Naive thymus-derived CD8-positive, alpha-beta T cell (primary cell): ENCODE measurements at regions not wholly inside any gene's neighbourhood (a gene's known extent, or its start where the extent isn't known, plus 50 kb on each side); places are given as distances from the start of the nearest gene placed in this dataset.

ENCODE experiments used
- ATAC-seq, 2 donors: fragments of 150-1000 bp; cut with Tn5 transposase in 1 of 2; sonication (Bioruptor Pico), chemical (Tn5 transposase) in 1 of 2; 1 replicate in 1 of 2; 2 replicates in 1 of 2; pipeline ENCODE4 v1.10.0; 2021; ENCODE audit warnings: mild to moderate bottlenecking in 2 of 2, moderate library complexity in 2 of 2
- POLR2A ChIA-PET: fragments of 350-600 bp; sonication (Branson Sonifier 250); formaldehyde crosslinking; loops from one replicate; lab custom pipeline; 2021; ENCODE audit warnings: antibody characterized with exemption; lab: Charles Lee
- DNase-seq, 10 donors: peaks; one replicate each; pipeline versions ENCODE4 v3.0.0 to v3.0.0-alpha.2; 2020 to 2022
- H3K27ac Mint-ChIP-seq, 10 donors: one replicate each; pipeline ENCODE4 v1.8.0; 2020 to 2022; ENCODE audit warnings: mild to moderate bottlenecking in 10 of 10, mixed read lengths in 10 of 10, moderate library complexity in 4 of 10, inconsistent platforms in 1 of 10
- H3K27me3 Mint-ChIP-seq, 5 donors: one replicate each; pipeline ENCODE4 v1.8.0; 2021 to 2022; ENCODE audit warnings: mixed read lengths in 5 of 5
- H3K36me3 Mint-ChIP-seq, 3 donors: one replicate each; pipeline ENCODE4 v1.8.0; 2020 to 2022; ENCODE audit warnings: mixed read lengths in 3 of 3, mild to moderate bottlenecking in 2 of 3, inconsistent platforms in 1 of 3
- H3K4me1 Mint-ChIP-seq, 4 donors: one replicate each; pipeline ENCODE4 v1.8.0; 2021 to 2022; ENCODE audit warnings: mixed read lengths in 4 of 4
- H3K4me3 Mint-ChIP-seq, 10 donors: one replicate each; pipeline ENCODE4 v1.8.0; 2020 to 2022; ENCODE audit warnings: mild to moderate bottlenecking in 10 of 10, mixed read lengths in 10 of 10, moderate library complexity in 6 of 10, inconsistent platforms in 1 of 10
- H3K9me3 Mint-ChIP-seq, 9 donors: one replicate each; pipeline ENCODE4 v1.8.0; 2020 to 2022; ENCODE audit warnings: mixed read lengths in 9 of 9, mild to moderate bottlenecking in 3 of 9, inconsistent platforms in 1 of 9, moderate library complexity in 1 of 9

DNA sequence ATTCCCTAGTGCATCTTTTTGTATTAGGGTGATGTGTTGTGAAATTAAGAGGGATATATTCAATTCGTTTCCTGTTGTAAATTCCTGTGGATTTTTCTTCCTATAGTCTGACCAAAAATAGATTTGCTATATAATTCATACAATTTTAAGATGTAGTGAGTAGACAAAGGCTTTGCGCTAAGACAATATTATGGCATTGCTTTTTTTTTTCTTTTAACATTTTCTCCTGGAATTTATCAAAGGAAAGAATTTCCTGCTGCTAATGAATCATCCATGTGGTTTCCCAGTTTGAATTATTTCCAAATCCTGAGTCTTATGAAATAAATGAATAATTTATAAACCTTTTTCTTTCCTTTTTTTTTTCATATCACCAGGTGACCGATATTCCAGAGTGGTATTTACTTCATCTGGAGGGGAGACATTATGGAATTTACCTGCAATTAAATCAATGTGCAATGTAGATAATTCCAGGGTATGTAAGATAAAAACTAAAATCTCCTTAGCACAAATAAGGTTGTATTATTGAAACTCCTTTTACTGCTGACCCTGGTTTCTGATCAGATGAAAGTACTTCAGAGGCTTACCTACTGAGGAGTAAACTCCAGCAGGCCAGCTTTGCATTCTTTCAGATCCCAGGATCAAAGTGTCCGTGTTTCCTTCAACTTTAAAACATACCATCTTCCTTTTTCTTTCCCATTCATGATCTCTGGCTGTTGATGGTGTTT is 148.4 kb downstream of the TLR5 start:
- no peak for ATAC-seq
- no peaks in the 10 kb centered on the region for H3K27me3 Mint-ChIP-seq
- peaks cover 0 to 41% (median 29%) of the 10 kb centered on the region in 3 donors for H3K36me3 Mint-ChIP-seq
- H3K4me1 Mint-ChIP-seq, result no peaks in the 10 kb centered on the region
- H3K9me3 Mint-ChIP-seq, result no peaks in the 10 kb centered on the region
- no peak overlapping the region for H3K27ac Mint-ChIP-seq
- no peak overlapping the region for H3K4me3 Mint-ChIP-seq
- POLR2A ChIA-PET, result no interaction called here
- no peak for DNase-seq

DNA sequence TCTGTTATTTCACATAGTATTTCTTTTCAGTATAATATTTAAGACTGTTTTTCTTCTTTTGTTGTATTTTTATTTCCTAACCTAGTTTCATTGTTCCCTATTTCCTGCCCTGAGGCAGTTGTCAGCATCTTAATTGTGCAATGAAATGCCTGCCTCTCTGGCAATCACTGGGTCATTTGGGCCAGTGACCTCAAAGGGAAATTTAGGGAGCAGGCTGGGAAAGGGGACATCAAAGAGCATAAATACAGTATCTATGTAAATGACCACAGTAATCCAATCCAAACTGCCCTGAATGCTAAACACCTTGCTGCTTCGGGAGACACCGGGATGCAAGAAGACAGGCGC is 147.8 kb downstream of the TLR5 start:
- DNase-seq (no peak), ATAC-seq (no peak)
- H3K4me1 Mint-ChIP-seq, result no peaks in the 10 kb centered on the region
- no peak overlapping the region for H3K27ac Mint-ChIP-seq
- no peaks in the 10 kb centered on the region for H3K27me3 Mint-ChIP-seq
- POLR2A ChIA-PET, result no interaction called here
- peaks cover 0 to 41% (median 30%) of the 10 kb centered on the region in 3 donors for H3K36me3 Mint-ChIP-seq
- no peak overlapping the region for H3K4me3 Mint-ChIP-seq
- H3K9me3 Mint-ChIP-seq, result no peaks in the 10 kb centered on the region

- no peaks in the 10 kb centered on the region for H3K4me1 Mint-ChIP-seq
- no peaks in the 10 kb centered on the region for H3K27me3 Mint-ChIP-seq
- ATAC-seq (no peak), DNase-seq (no peak)
- POLR2A ChIA-PET, result no interaction called here
- H3K36me3 Mint-ChIP-seq, result peaks cover 0 to 42% (median 30%) of the 10 kb centered on the region in 3 donors
- no peak overlapping the region for H3K4me3 Mint-ChIP-seq
- no peaks in the 10 kb centered on the region for H3K9me3 Mint-ChIP-seq
- H3K27ac Mint-ChIP-seq, result no peak overlapping the region
Observed at GRCh38 chr1:222995620-222996309, 147.3 kb downstream of the TLR5 start.

- Mint-ChIP-seq H3K9me3 (no peaks in the 10 kb centered on the region), H3K4me3 (no peak overlapping the region), H3K4me1 (no peaks in the 10 kb centered on the region), H3K27me3 (no peaks in the 10 kb centered on the region), H3K27ac (no peak overlapping the region), H3K36me3 (peaks cover 0 to 42% (median 32%) of the 10 kb centered on the region in 3 donors)
- no peak for ATAC-seq
- no peak for DNase-seq
- POLR2A ChIA-PET, result no interaction called here
Observed at GRCh38 chr1:222996310-222996975, 146.6 kb downstream of the TLR5 start.

- POLR2A ChIA-PET, result no interaction called here
- ATAC-seq (no peak), DNase-seq (no peak)
- Mint-ChIP-seq H3K27ac (no peak overlapping the region), H3K4me1 (no peaks in the 10 kb centered on the region), H3K4me3 (no peak overlapping the region), H3K36me3 (peaks cover 11 to 44% (median 35%) of the 10 kb centered on the region in 3 donors), H3K9me3 (no peaks in the 10 kb centered on the region), H3K27me3 (no peaks in the 10 kb centered on the region)
Observed at GRCh38 chr1:223000632-223001031, 142.4 kb downstream of the TLR5 start.

GRCh38 chr1:223001653-223002634 is 141.1 kb downstream of the TLR5 start:
- ATAC-seq, result no peak
- H3K4me3 Mint-ChIP-seq, result no peak overlapping the region
- DNase-seq, result no peak
- POLR2A ChIA-PET, result no interaction called here
- H3K27me3 Mint-ChIP-seq, result no peaks in the 10 kb centered on the region
- H3K4me1 Mint-ChIP-seq, result no peaks in the 10 kb centered on the region
- H3K9me3 Mint-ChIP-seq, result no peaks in the 10 kb centered on the region
- H3K36me3 Mint-ChIP-seq, result peaks cover 11 to 38% (median 35%) of the 10 kb centered on the region in 3 donors
- H3K27ac Mint-ChIP-seq, result no peak overlapping the region

DNA sequence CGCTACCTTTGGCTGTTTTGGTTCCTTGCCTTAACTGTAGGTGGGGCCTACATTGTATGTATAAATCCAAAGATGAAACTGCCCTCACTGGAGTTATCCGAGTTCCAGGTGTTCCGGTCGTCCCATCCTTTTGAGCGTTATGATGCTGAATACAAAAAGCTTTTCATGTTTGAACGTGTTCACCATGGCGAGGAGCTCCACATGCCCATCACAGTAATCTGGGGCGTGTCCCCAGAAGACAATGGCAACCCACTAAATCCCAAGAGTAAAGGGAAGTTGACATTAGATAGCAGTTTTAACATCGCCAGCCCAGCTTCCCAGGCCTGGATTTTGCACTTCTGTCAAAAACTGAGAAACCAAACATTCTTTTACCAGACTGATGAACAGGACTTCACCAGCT is 139.5 kb downstream of the TLR5 start:
- no peak for DNase-seq
- H3K27me3 Mint-ChIP-seq, result no peaks in the 10 kb centered on the region
- H3K27ac Mint-ChIP-seq, result no peak overlapping the region
- peaks cover 11 to 38% (median 35%) of the 10 kb centered on the region in 3 donors for H3K36me3 Mint-ChIP-seq
- no peaks in the 10 kb centered on the region for H3K4me1 Mint-ChIP-seq
- POLR2A ChIA-PET, result no interaction called here
- H3K9me3 Mint-ChIP-seq, result no peaks in the 10 kb centered on the region
- H3K4me3 Mint-ChIP-seq, result no peak overlapping the region
- no peak for ATAC-seq

DNA sequence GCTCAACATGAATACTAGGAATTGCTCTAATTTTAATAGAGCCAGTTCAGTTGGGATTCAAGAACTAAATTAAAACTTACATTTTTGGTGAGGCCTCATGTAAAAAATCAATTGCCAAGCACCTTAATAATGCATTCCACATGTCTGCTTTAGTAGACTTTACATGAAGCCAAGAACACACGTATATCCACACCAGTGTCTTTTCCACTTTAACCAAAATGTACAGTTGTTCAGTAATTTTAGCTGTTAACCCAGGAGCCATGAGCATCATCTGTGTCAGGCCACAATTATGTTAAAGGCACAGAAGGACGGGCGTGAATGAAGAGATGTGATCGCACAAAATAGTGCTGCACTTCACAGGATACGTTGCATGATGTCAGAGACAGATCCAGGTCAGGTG is 136.7 kb downstream of the TLR5 start:
- Mint-ChIP-seq H3K27me3 (peaks cover 0 to under 1% (median 0%) of the 10 kb centered on the region in 5 donors), H3K9me3 (no peaks in the 10 kb centered on the region), H3K4me3 (no peak overlapping the region), H3K4me1 (no peaks in the 10 kb centered on the region), H3K27ac (peak overlapping the region in 1 of 10 donors; percentile 2), H3K36me3 (peaks cover 11 to 34% (median 25%) of the 10 kb centered on the region in 3 donors)
- ATAC-seq (no peak), DNase-seq (no peak)
- POLR2A ChIA-PET, result no interaction called here

- Mint-ChIP-seq H3K4me3 (no peak overlapping the region), H3K27ac (no peak overlapping the region), H3K27me3 (peaks cover 0 to 2% (median 0%) of the 10 kb centered on the region in 5 donors), H3K36me3 (peaks cover 11 to 31% (median 23%) of the 10 kb centered on the region in 3 donors), H3K4me1 (no peaks in the 10 kb centered on the region), H3K9me3 (no peaks in the 10 kb centered on the region)
- POLR2A ChIA-PET, result no interaction called here
- ATAC-seq (no peak), DNase-seq (no peak)
Observed at GRCh38 chr1:223006917-223007648, 136.0 kb downstream of the TLR5 start.

DNA sequence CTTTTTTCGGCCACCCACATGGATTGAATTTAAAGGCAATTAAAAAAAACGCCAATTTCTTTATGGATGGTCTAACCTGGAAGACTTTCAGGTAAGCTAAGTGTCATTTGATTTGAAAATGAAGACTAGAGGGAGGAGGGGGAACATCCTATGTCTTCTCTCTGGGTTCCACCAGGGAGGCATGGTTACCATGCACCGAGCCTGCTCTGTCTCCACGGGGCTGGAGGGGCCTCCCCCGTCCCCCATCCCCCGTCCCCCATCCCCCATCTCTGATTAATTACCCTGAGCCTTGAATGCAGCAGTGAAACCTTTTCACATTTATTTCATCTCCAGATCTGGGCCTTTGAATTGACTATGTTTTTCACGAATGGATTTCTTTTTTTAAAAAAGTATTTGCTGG is 135.1 kb downstream of the TLR5 start:
- no peaks in the 10 kb centered on the region for H3K9me3 Mint-ChIP-seq
- POLR2A ChIA-PET, result no interaction called here
- H3K27me3 Mint-ChIP-seq, result peaks cover 0 to 2% (median 0%) of the 10 kb centered on the region in 5 donors
- no peak for ATAC-seq
- no peaks in the 10 kb centered on the region for H3K4me1 Mint-ChIP-seq
- DNase-seq, result no peak
- no peak overlapping the region for H3K4me3 Mint-ChIP-seq
- H3K27ac Mint-ChIP-seq, result no peak overlapping the region
- peaks cover 8 to 23% (median 16%) of the 10 kb centered on the region in 3 donors for H3K36me3 Mint-ChIP-seq

DNA sequence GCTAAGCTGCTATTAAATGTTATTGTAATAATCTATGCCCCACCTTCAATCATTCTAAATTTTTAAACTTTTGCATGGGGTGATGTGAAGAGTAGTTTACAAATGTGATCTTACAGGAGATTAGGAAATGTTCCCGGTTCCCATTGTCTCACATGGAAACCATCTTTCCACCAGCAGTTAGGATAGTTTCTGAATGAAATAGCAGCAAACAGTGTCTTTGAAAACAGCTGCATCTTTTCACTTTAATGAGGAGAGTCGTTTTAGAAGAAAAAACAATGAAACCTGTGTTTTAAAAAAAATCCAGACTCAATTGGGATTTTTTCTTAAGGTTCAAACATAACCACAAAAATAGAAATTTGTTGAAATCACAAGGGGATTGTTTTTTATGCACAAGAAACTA is 134.2 kb downstream of the TLR5 start:
- H3K27me3 Mint-ChIP-seq, result peaks cover 0 to 5% (median 0%) of the 10 kb centered on the region in 5 donors
- peaks cover 6 to 14% (median 10%) of the 10 kb centered on the region in 3 donors for H3K36me3 Mint-ChIP-seq
- H3K27ac Mint-ChIP-seq, result no peak overlapping the region
- no peaks in the 10 kb centered on the region for H3K9me3 Mint-ChIP-seq
- no peak for ATAC-seq
- no peaks in the 10 kb centered on the region for H3K4me1 Mint-ChIP-seq
- DNase-seq, result no peak
- no peak overlapping the region for H3K4me3 Mint-ChIP-seq
- POLR2A ChIA-PET, result no interaction called here

GRCh38 chr1:223009406-223009805 is 133.6 kb downstream of the TLR5 start:
- no peak overlapping the region for H3K4me3 Mint-ChIP-seq
- POLR2A ChIA-PET, result no interaction called here
- H3K4me1 Mint-ChIP-seq, result no peaks in the 10 kb centered on the region
- ATAC-seq (no peak), DNase-seq (no peak)
- H3K9me3 Mint-ChIP-seq, result no peaks in the 10 kb centered on the region
- no peak overlapping the region for H3K27ac Mint-ChIP-seq
- H3K36me3 Mint-ChIP-seq, result peaks cover 6 to 11% (median 8%) of the 10 kb centered on the region in 3 donors
- peaks cover 0 to 5% (median 0%) of the 10 kb centered on the region in 5 donors for H3K27me3 Mint-ChIP-seq
